A549 (cell line): ENCODE measurements at regions not wholly inside any gene's neighbourhood (a gene's known extent, or its start where the extent isn't known, plus 50 kb on each side); places are given as distances from the start of the nearest gene placed in this dataset.

ENCODE experiments used
- ATAC-seq, 2 experiments: fragments of 200-7000 bp in 1 of 2; fragments of >200 bp in 1 of 2; cut with Nextera tagmentation in 1 of 2; cut with Tn5 transposase in 1 of 2; 3 replicates each; pipeline versions ENCODE4 v1.8.0 to v1.9.1; 2018 to 2020; ENCODE audit warnings: mild to moderate bottlenecking in 1 of 2, moderate library complexity in 1 of 2
- CTCF ChIA-PET: fragments of 300-600 bp; sonication (Branson Sonifier 250); formaldehyde crosslinking; extraction: SDS; loops from one replicate; lab custom pipeline; 2021; ENCODE audit warnings: antibody characterized with exemption, inconsistent platforms; lab: Yijun Ruan, JAX
- POLR2A ChIA-PET: fragments of 350-600 bp; formaldehyde crosslinking; extraction: SDS; loops from one replicate; lab custom pipeline; 2021; ENCODE audit warnings: antibody characterized with exemption, inconsistent platforms; lab: Yijun Ruan, JAX
- DNase-seq, 2 experiments: peaks; one replicate each; pipeline versions ENCODE4 v3.0.0 to v3.0.0-alpha.2; 2011 to 2016; ENCODE audit warnings: low read depth in 1 of 2, low spot score in 1 of 2
- FAIRE-seq: peaks from 2 replicates; lab custom pipeline; 2011; peaks lifted over from hg19 to GRCh38; lab: Jason Lieb, UNC
- H3K27ac ChIP-seq, 2 experiments: fragments of >200 bp; sonication (Bioruptor Twin); formaldehyde crosslinking; 3 replicates each; pipeline ENCODE4 v1.5.1; 2016 to 2017
- H3K4me1 ChIP-seq: fragments of >200 bp; sonication (Bioruptor Twin); formaldehyde crosslinking; 3 replicates; pipeline ENCODE4 v1.6.1; 2016
- H3K4me2 ChIP-seq: fragments of >200 bp; sonication (Bioruptor Twin); formaldehyde crosslinking; 3 replicates; pipeline ENCODE4 v1.6.1; 2016
- H3K4me3 ChIP-seq: fragments of >200 bp; sonication (Bioruptor Twin); formaldehyde crosslinking; 3 replicates; pipeline ENCODE4 v1.5.1; 2016
- H3K9me3 ChIP-seq: fragments of >200 bp; sonication (Bioruptor Twin); formaldehyde crosslinking; 3 replicates; pipeline ENCODE4 v1.6.1; 2016
- BHLHE40 ChIP-seq: IDR thresholded peaks from 2 replicates; pipeline ENCODE4 v1.6.1; 2012; ENCODE audit warnings: low read depth, low read length, inconsistent platforms
- CBX2 ChIP-seq: fragments of 200-600 bp; sonication (generic); IDR thresholded peaks from 2 replicates; pipeline ENCODE4 v1.6.1; 2016; ENCODE audit warnings: low read depth, mild to moderate bottlenecking, borderline replicate concordance
- CBX8 ChIP-seq: fragments of 200-600 bp; sonication (generic); IDR thresholded peaks from 2 replicates; pipeline ENCODE4 v1.6.1; 2016
- EHF ChIP-seq: fragments of 250-450 bp; sonication (Bioruptor Pico); IDR thresholded peaks from 2 replicates; pipeline ENCODE4 v1.5.0; 2020; ENCODE audit warnings: mild to moderate bottlenecking
- EP300 ChIP-seq, 2 experiments: fragments of >200 bp; sonication (Bioruptor Twin); formaldehyde crosslinking; IDR thresholded peaks; 2 replicates in 1 of 2; 3 replicates in 1 of 2; pipeline ENCODE4 v1.6.1; 2016 to 2017
- FOXS1 ChIP-seq: fragments of 250-450 bp; sonication (Bioruptor Pico); IDR thresholded peaks from 2 replicates; pipeline ENCODE4 v1.5.0; 2020; ENCODE audit warnings: mild to moderate bottlenecking, moderate library complexity
- HEYL ChIP-seq: fragments of 250-450 bp; sonication (Bioruptor Pico); IDR thresholded peaks from 2 replicates; pipeline ENCODE4 v1.8.0; 2021; ENCODE audit warnings: mild to moderate bottlenecking, moderate library complexity
- MAFK ChIP-seq: fragments of 450-650 bp; IDR thresholded peaks from 2 replicates; pipeline ENCODE4 v1.6.1; 2014; ENCODE audit not compliant: partially characterized antibody
- MAZ ChIP-seq: fragments of 150-350 bp; IDR thresholded peaks from 2 replicates; pipeline ENCODE4 v1.6.1; 2014; ENCODE audit warnings: antibody characterized with exemption, low read depth, low read length, borderline replicate concordance
- NFE2L2 ChIP-seq: fragments of 150-350 bp; conservative IDR thresholded peaks from 2 replicates; pipeline ENCODE4 v1.6.1; 2014; ENCODE audit warnings: low read length
- RAD21 ChIP-seq, 2 experiments: fragments of >200 bp in 1 of 2; sonication (Bioruptor Twin) in 1 of 2; formaldehyde crosslinking in 1 of 2; IDR thresholded peaks in 1 of 2; conservative IDR thresholded peaks in 1 of 2; 2 replicates in 1 of 2; 3 replicates in 1 of 2; pipeline ENCODE4 v1.6.1; 2012 to 2018; ENCODE audit warnings: inconsistent platforms in 1 of 2
- RCOR1 ChIP-seq: fragments of 150-350 bp; IDR thresholded peaks from 2 replicates; pipeline ENCODE4 v1.6.1; 2014; ENCODE audit warnings: antibody characterized with exemption, low read length, low read depth
- RFX5 ChIP-seq: fragments of 450-650 bp; IDR thresholded peaks from 2 replicates; pipeline ENCODE4 v1.7.1; 2014; ENCODE audit warnings: antibody characterized with exemption, mild to moderate bottlenecking, moderate library complexity
- SMC3 ChIP-seq: fragments of >200 bp; sonication (Bioruptor Twin); formaldehyde crosslinking; IDR thresholded peaks from 3 replicates; pipeline ENCODE4 v1.6.1; 2018; ENCODE audit warnings: inconsistent platforms
- TFCP2L1 ChIP-seq: fragments of 250-450 bp; sonication (Bioruptor Pico); IDR thresholded peaks from 2 replicates; pipeline ENCODE4 v1.5.0; 2021; ENCODE audit warnings: mild to moderate bottlenecking
- TP53 ChIP-seq: fragments of 250-450 bp; sonication (Bioruptor Pico); IDR thresholded peaks from 2 replicates; pipeline ENCODE4 v1.5.0; 2021; ENCODE audit warnings: mild to moderate bottlenecking, moderate library complexity
- ZFP36 ChIP-seq: fragments of 450-650 bp; IDR thresholded peaks from 2 replicates; pipeline ENCODE4 v1.6.1; 2014; ENCODE audit warnings: borderline replicate concordance; ENCODE audit not compliant: partially characterized antibody
- ZSCAN20 ChIP-seq: fragments of 250-450 bp; sonication (Bioruptor Pico); IDR thresholded peaks from 2 replicates; pipeline ENCODE4 v1.8.0; 2022; ENCODE audit warnings: mild to moderate bottlenecking, moderate library complexity
- WGBS: methylation state at CpG from one replicate; pipeline ENCODE4 v1.1.6; 2017; ENCODE audit errors: missing lambda C conversion rate; 5-methylcytosine and 5-hydroxymethylcytosine counted together
- TF ChIP-seq, protein P1 (sequence below): fragments of 250-450 bp; sonication (Bioruptor Pico); IDR thresholded peaks from 2 replicates; pipeline ENCODE4 v1.5.0; 2021; ENCODE audit warnings: mild to moderate bottlenecking, moderate library complexity, borderline replicate concordance
- TF ChIP-seq, protein P2 (sequence below): fragments of >200 bp; sonication (Bioruptor Twin); formaldehyde crosslinking; IDR thresholded peaks from 2 replicates; pipeline ENCODE4 v1.6.1; 2016
- TF ChIP-seq, protein P3 (sequence below): fragments of 150-350 bp; IDR thresholded peaks from 2 replicates; pipeline ENCODE4 v1.6.1; 2014; ENCODE audit warnings: low read depth, mild to moderate bottlenecking, low read length
- TF ChIP-seq, protein P4 (sequence below): fragments of >200 bp; sonication (Bioruptor Twin); formaldehyde crosslinking; IDR thresholded peaks from 3 replicates; pipeline ENCODE4 v1.6.1; 2016

DNA sequence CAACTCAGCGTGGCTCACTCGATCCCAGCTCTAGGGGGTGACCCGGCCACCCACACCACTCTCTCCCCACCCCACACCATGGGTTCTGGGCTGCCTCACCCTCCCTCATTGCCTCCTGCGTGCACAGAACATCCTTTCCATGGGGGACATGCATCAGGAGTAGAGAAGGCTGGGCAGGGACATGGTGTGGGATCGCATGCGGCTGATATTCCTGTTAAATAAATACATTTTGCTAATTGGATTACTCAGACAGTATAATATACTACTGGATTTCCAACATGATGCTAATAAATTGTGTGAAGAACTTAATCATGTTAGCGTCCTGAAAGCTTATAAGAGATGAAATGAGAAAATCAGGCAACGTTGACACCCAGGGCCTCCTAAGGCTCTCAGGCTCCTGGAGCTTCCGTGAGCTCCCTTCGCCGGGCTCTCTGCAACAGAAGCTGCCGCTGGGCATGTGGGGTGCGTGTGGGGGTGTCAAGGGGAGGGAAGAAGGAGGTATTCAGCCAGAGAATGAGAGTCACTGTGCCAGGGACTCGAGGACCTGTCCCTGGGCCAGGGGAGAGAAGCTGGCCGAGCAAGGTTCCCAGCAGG lies 173.1 kb upstream of the TNRC6C start:
- DNase-seq (no peak), ATAC-seq (no peak), FAIRE-seq (no peak)
- no peaks in the 10 kb centered on the region; the same call in 2 of the 3 replicates for H3K4me1 ChIP-seq
- TF ChIP-seq HEYL (CRISPR knock-in tag) (no peak), TFCP2L1 (CRISPR knock-in tag) (no peak), EP300 (IDR thresholded peaks at IDR 0.05) (no peak), TP53 (no peak), MAFK (no peak)
- TF ChIP-seq, protein P1, sequence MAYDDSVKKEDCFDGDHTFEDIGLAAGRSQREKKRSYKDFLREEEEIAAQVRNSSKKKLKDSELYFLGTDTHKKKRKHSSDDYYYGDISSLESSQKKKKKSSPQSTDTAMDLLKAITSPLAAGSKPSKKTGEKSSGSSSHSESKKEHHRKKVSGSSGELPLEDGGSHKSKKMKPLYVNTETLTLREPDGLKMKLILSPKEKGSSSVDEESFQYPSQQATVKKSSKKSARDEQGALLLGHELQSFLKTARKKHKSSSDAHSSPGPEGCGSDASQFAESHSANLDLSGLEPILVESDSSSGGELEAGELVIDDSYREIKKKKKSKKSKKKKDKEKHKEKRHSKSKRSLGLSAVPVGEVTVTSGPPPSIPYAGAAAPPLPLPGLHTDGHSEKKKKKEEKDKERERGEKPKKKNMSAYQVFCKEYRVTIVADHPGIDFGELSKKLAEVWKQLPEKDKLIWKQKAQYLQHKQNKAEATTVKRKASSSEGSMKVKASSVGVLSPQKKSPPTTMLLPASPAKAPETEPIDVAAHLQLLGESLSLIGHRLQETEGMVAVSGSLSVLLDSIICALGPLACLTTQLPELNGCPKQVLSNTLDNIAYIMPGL (CRISPR knock-in tag): no peak
- CTCF ChIA-PET: interaction anchor here (0.8 to 3.2 kb wide), 5 partner anchors 13 to 228 kb away, joined by 3 to 12 read pairs (median 3); no protein-coding TSS in a partner anchor
- WGBS: 45% methylated on average over 15 of the region's 15 CpGs
- H3K4me2 ChIP-seq: no peak overlapping the region
- no peaks in the 10 kb centered on the region for H3K9me3 ChIP-seq
- H3K27ac ChIP-seq: no peak overlapping the region
- no peak overlapping the region for H3K4me3 ChIP-seq
- POLR2A ChIA-PET: no interaction called here

DNA sequence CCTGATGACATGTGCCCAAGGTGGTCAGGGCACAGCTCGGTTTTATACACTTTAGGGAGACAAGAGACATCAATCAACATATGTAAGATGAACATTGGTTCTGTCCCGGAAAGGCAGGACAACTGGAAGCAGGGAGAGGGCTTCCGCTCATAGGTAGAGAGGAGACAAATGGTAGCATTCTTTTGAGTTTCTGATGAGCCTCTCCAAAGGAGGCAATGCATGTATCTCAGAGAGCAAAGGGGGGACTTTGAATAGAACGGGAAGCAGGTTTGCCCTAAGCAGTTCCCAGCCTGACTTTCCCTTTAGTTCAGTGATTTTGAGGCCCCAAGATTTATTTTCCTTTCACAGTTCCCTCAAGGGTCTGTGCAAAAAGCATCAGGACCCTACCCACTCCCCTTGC lies 172.4 kb upstream of the TNRC6C start:
- 40% methylated on average over 4 of the region's 4 CpGs for WGBS
- Histone ChIP-seq H3K4me1 (no peaks in the 10 kb centered on the region), H3K27ac (no peak overlapping the region), H3K9me3 (no peaks in the 10 kb centered on the region), H3K4me3 (no peak overlapping the region), H3K4me2 (no peak overlapping the region)
- POLR2A ChIA-PET: no interaction called here
- TF ChIP-seq RAD21 (conservative IDR thresholded peaks at IDR 0.05 in 1 of 2, IDR thresholded peaks at IDR 0.05 in 1 of 2): no peak
- no peak for TF ChIP-seq BHLHE40
- no peak for TF ChIP-seq RCOR1
- TF ChIP-seq MAZ: no peak
- TF ChIP-seq, protein P2, sequence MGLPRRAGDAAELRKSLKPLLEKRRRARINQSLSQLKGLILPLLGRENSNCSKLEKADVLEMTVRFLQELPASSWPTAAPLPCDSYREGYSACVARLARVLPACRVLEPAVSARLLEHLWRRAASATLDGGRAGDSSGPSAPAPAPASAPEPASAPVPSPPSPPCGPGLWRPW: no peak
- no peak for TF ChIP-seq FOXS1 (CRISPR knock-in tag)
- TF ChIP-seq, protein P3, sequence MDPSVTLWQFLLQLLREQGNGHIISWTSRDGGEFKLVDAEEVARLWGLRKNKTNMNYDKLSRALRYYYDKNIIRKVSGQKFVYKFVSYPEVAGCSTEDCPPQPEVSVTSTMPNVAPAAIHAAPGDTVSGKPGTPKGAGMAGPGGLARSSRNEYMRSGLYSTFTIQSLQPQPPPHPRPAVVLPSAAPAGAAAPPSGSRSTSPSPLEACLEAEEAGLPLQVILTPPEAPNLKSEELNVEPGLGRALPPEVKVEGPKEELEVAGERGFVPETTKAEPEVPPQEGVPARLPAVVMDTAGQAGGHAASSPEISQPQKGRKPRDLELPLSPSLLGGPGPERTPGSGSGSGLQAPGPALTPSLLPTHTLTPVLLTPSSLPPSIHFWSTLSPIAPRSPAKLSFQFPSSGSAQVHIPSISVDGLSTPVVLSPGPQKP: no peak
- TF ChIP-seq, protein P4, sequence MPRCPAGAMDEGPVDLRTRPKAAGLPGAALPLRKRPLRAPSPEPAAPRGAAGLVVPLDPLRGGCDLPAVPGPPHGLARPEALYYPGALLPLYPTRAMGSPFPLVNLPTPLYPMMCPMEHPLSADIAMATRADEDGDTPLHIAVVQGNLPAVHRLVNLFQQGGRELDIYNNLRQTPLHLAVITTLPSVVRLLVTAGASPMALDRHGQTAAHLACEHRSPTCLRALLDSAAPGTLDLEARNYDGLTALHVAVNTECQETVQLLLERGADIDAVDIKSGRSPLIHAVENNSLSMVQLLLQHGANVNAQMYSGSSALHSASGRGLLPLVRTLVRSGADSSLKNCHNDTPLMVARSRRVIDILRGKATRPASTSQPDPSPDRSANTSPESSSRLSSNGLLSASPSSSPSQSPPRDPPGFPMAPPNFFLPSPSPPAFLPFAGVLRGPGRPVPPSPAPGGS: no peak
- TF ChIP-seq ZFP36: no peak
- TF ChIP-seq ZSCAN20 (CRISPR knock-in tag): no peak
- TF ChIP-seq, protein P1 (CRISPR knock-in tag): no peak
- no peak for TF ChIP-seq EP300 (IDR thresholded peaks at IDR 0.05)
- no peak for TF ChIP-seq RFX5
- TF ChIP-seq EHF (CRISPR knock-in tag): no peak
- TF ChIP-seq CBX8: no peak
- TF ChIP-seq NFE2L2: no peak
- no peak for TF ChIP-seq CBX2
- no peak for TF ChIP-seq SMC3
- CTCF ChIA-PET: interaction anchor here (1.0 to 3.2 kb wide), 4 partner anchors 14 to 227 kb away, joined by 3 to 12 read pairs (median 4); no protein-coding TSS in a partner anchor
- ATAC-seq: no peak
- FAIRE-seq: no peak
- DNase-seq: no peak
